Stimulated activated CD4-positive, alpha-beta T cell treated with anti-CD3 and anti-CD28 coated beads, TNF-alpha, amount 100 ng/mL, for 48 hours (primary cell): ENCODE measurements at regions not wholly inside any gene's neighbourhood (a gene's known extent, or its start where the extent isn't known, plus 50 kb on each side); places are given as distances from the start of the nearest gene placed in this dataset.
"Not testable (repeated sequence)": the region's sequence is repeated elsewhere in the genome, so short reads cannot be mapped to it uniquely, and the experiment has no call there.

Experiments used
- DNase-seq, 3 donors: peaks; one replicate each; pipeline ENCODE4 v3.0.0-alpha.2; 2020; ENCODE audit warnings: low read depth in 3 of 3

DNA sequence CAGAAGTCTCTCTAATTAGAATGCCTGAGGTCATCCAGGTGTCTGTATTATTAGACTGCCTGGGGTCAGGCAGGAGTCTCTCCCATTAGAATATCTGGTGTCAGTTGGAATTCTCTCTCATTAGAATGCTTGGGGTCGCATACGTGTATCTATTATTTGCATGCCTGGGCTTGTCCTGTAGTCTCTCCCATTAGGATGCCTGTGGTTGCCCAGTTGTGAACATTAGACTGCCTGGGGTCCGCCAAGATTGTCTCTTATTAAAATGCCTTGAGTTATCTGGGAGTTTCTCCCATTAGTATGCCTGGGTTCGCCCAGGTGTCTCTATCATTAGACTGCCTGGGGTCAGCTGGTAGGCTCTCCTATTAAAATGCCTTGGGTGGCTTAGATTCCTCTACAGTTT, 1494.7 kb downstream of the UQCRFS1 start:
- no peak for DNase-seq

DNA sequence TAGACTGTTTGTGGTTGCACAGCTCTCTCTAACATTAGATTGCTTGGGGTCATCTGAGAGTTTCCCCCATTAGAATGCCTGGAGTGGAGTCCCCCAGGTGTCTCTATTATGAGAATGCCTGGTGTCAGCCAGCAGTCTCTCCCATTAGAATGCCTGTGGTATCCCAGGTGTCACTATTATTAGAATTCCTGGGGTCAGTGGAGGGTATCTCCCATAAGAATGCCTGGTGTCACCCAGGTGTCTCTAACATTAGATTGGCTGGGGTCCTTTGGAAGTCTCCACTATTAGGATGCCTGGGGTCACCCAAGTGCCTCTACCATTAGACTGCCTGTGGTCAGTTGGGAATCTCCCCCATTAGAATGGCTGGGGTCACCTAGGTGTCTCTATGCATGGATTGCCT, 1495.1 kb downstream of the UQCRFS1 start:
- no peak for DNase-seq

- no peak for DNase-seq
Measured at GRCh38 chr19:27716922-27717321, 1496.0 kb downstream of the UQCRFS1 start.

- DNase-seq: no peak
Measured at GRCh38 chr19:27714857-27715256, 1498.1 kb downstream of the UQCRFS1 start.

DNA sequence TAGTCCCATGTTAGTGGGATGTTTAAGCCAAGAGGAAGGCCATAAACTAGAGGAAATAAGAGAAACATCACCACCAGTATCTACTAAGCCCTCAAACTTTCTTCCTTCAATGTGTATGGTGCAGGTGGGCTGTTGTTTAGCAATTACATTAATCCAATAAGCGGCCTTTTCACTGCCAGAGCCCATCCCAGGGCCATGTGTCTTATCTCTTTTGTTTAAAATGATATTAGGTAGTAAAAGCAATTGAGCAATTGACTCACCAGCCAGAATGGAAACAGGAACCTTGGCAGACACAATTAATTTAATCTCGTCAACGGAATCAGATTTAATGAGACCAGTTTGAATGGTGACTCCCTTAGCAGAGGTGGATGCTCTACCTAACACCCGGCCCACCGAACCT, 1503.5 kb downstream of the UQCRFS1 start:
- no peak for DNase-seq

DNA sequence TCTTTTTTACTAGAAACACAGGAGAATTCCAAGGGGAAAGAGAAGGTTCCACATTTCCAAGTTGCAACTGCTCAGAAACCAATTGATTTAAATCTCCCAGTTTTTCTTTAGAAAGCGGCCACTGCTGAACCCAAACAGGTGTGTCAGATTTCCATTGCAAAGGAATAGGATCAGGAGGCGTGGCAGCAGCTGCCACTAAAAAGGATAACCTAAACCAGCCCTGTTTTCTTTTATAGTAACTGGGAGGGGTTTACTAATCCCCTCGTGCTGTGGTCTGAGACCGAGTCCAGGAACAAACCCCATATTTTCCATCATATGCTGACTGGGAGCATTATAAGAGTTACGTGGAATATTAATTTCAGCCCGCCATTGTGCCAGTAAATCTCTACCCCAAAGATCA, 1504.0 kb downstream of the UQCRFS1 start:
- not testable (repeated sequence) for DNase-seq

DNA sequence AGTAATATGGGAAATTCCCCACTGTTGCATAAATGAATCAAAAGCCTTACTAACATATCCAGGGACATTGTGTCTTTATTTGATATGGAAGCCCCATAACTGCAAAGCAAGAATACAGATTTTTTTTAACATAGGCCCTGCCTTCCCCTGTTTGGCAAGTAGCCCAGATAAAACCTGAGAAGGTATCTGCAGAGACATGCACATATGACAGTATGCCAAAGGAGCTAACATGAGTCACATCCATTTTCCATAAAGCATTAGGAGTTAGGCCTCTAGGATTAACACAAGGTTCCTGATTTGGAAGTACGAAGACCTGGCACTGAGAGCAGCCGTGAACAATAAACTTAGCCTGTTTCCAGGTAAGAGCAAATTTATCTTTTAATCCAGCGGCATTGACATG, 1505.9 kb downstream of the UQCRFS1 start:
- DNase-seq: not testable (repeated sequence)

GRCh38 chr19:27705896-27706295, 1507.1 kb downstream of the UQCRFS1 start:
- no peak for DNase-seq

- no peak for DNase-seq
Measured at GRCh38 chr19:27694361-27695055, 1518.4 kb downstream of the UQCRFS1 start.

DNA sequence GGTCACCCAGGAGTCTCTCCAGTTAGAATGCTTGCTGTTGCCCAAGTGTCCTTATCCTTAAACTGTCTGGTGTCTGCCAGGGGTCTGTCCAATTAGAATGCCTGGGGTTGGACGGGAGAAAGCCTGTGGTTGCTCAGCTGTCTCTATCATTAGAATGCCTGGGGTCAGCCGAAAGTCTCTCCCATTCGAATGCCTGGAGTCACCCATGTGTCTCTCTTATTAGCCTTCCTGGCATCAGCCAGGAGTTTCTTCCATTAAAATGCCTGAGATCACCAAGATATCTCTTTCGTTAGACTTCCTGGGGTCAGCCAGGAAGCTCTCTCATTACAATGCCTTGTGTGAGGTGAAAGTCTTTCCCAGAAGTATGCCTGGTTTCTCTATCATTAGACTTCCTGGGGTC, 1521.0 kb downstream of the UQCRFS1 start:
- no peak for DNase-seq

DNA sequence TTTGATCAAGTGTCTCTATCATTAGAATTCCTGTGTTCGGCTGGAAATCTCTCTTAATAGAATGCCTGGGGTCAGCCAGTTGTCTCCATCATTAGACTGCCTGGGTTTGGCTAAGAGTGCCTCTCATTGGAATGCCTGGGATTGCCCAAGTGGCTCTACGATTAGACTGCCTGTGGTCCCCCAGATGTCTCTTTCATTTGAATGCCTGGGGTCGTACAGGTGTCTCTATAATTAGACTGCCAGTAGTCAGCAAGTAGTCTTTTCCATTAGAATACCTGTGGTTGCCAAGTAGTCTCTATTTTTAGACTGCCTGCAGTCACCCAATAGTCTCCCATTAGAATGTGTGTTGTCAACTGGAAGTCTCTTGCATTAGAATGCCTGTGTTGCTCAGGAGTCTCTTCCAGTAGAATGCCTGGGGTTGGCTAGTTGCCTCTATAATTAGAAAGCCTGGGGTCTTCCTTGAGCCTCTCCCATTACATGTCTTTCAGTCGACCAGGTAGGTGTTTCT, 1523.2 kb downstream of the UQCRFS1 start:
- DNase-seq: no peak

DNA sequence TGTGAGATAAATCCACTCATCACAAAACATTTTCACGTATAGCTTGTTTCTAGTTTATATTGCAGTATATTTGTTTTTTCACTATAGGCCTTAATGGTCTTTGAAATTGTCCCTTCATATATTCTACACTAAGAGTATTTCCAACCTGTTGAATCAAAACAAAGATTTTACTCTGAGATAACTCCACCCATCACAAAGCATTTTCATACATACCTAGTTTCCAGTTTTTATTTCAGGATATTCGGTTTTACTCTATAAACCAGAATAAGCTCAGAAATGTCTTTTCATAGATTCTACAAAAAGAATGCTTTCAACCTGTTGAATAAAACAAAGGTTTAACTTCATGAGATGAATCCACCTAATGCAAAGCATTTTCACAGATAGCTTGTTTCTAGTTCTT, 1528.7 kb downstream of the UQCRFS1 start:
- DNase-seq: no peak

DNA sequence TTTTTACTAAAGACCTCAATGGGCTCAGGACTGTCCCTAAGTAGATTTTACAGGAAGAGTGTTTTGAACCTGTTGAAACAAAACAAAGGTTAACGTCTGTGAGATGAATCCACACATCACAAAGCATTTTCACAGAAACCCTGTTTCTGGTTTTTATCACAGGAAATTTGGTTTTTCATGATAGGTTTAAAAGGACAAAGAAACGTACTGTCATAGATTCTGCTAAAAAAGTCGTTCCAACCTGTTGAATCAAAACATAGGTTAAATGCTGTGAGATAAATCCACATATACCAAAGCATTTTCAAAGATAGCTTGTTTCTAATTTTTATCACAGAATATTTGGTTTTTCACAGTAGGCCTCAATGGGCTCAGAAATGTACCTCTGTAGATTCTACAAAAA, 1531.0 kb downstream of the UQCRFS1 start:
- no peak for DNase-seq

GRCh38 chr19:27679905-27680304, 1533.0 kb downstream of the UQCRFS1 start:
- DNase-seq: no peak

DNA sequence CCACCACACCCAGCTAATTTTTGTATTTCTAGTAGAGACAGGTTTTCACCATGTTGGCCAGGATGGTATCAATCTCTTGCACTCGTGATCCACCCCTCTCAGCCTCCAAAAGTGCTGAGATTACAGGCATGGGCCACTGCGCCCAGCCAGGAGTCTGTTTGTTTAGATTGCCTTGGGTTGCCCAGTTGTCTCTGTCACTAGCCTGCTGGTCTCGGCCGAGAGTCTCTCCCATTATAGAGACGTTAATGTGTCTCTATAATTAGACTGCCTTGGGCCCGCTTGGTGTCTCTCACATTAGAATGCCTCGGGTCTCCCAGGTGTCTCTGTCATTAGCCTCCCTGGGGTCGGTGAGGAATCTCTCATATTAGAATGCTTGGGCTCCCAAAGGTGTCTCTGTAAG, 1533.6 kb downstream of the UQCRFS1 start:
- no peak for DNase-seq

DNA sequence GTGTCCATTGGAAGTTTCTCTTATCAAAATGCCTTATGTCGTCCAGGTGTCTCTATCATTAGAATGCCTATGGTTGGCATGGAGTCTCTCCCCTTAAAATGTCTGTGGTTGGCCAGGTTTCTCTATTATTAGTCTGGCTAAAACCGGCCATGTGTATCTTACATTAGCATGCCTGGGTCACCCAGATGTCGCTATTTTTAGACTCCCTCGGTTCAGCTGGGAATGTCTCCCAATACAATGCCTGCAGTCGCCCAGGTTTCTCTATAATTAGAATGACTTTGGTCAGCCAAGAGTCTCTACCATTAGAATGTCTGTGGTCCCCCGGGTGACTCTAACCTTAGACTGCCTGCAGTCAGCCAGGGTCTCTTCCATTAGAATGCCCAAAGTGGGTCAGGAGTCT, 1536.1 kb downstream of the UQCRFS1 start:
- no peak for DNase-seq

- DNase-seq: no peak
Measured at GRCh38 chr19:27676334-27676733, 1536.6 kb downstream of the UQCRFS1 start.

GRCh38 chr19:27675771-27676170, 1537.2 kb downstream of the UQCRFS1 start:
- DNase-seq: no peak

GRCh38 chr19:27674701-27675100, 1538.2 kb downstream of the UQCRFS1 start:
- DNase-seq: no peak

- no peak for DNase-seq
Measured at GRCh38 chr19:27673986-27674385, 1539.0 kb downstream of the UQCRFS1 start.

GRCh38 chr19:27672309-27673047, 1540.5 kb downstream of the UQCRFS1 start:
- no peak for DNase-seq

- no peak for DNase-seq
Measured at GRCh38 chr19:27671876-27672275, 1541.1 kb downstream of the UQCRFS1 start.

DNA sequence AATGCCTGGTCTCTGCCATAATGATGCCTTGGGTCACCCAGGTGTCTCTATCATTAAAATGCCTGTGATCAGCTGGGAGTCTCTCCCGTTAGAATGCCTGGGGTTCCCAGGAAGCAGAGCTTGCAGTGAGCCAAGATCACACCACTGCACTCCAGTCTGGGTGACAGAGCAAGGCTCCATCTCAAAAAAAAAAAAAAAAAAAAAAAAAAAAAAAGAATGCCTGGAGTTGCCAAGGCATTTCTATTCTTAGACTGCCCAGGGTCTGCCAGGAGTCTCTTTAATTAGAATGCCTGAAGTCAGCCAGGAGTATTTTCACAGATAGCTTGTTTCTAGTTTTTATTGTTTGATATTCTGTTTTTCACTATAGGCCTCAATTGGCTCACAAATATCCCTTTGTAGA, 1552.5 kb downstream of the UQCRFS1 start:
- no peak for DNase-seq
